ENCODE measurements at regions not wholly inside any gene's neighbourhood (a gene's known extent, or its start where the extent isn't known, plus 50 kb on each side); places are given as distances from the start of the nearest gene placed in this dataset.

DNA sequence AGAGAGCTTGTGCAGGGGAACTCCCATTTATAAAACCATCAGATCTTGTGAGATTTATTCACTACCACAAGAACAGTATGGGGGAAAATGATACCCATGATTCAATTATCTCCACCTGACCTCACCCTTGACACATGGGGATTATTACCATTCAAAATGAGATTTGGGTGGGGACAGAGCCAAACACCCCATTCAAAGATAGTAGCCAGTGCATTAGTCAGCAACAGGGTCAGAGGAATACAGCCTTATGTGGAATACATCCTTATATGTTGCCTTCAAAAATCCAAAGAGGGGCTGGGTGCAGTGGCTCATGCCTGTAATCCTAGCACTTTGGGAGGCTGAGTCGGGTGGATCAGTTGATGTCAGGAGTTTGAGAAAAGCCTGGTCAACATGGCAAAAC, 563.2 kb downstream of the CCDC171 start (continued):
- TF ChIP-seq C11orf30 (IDR thresholded peaks at IDR 0.05; ENCODE audit: low read depth) (no peak), ZBTB1 (CRISPR knock-in tag; IDR thresholded peaks at IDR 0.05; ENCODE audit: borderline replicate concordance, low read depth) (no peak), ZNF217 (CRISPR knock-in tag; IDR thresholded peaks at IDR 0.05) (no peak), CBFA2T2 (conservative IDR thresholded peaks at IDR 0.05) (no peak), ZKSCAN8 (CRISPR knock-in tag; IDR thresholded peaks at IDR 0.05) (no peak)

DNA sequence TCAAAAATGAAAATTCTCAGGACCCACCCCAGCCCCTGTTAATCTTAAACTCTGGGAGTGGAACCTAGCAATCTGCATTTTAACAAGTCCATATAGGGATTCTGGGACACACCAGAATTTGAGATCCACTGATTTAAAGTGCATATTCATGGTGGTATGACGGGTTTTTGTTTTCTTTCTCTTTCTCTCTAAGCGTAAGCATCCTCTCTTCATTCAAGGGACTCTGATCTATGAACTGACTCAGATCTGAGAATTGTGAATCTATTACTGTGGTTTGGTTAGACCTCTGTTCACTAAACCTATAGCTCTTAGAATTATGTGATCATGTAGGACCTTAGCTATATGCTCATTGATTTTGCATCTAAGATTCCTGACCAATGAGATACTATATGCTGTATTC, 565.2 kb downstream of the CCDC171 start:
- DNase-seq (ENCODE audit: extremely low read depth in 1 of 4, low spot score in 3 of 4) (no peak), ATAC-seq (no peak), FAIRE-seq (no peak)
- in situ Hi-C loops (cut with MboI) (no loop called here), intact Hi-C loops (cut with micrococcal nuclease) (no loop called here)
- Histone ChIP-seq H3K4me3 (no peak overlapping the region), H3K36me3 (ENCODE audit: control insufficient read depth, insufficient read depth, low read length) (no peaks in the 10 kb centered on the region), H3K9me3 (replicated peaks; ENCODE audit: control insufficient read depth, insufficient read depth, low read depth, low read length) (no peaks in the 10 kb centered on the region), H3K9ac (ENCODE audit: insufficient read depth in 1 of 2, low read depth in 2 of 2, low read length in 2 of 2) (no peak overlapping the region), H2AFZ (ENCODE audit: low read depth, low read length) (no peak overlapping the region), H3K4me1 (replicated peaks in 1 of 2; ENCODE audit: control insufficient read depth in 2 of 2, insufficient read depth in 2 of 2, low read length in 2 of 2) (no peaks in the 10 kb centered on the region), H4K20me1 (replicated peaks; ENCODE audit: control insufficient read depth, insufficient read depth, low read length) (no peaks in the 10 kb centered on the region), H3K79me2 (ENCODE audit: control insufficient read depth, insufficient read depth, low read length) (no peaks in the 10 kb centered on the region), H3K9me1 (ENCODE audit: control insufficient read depth, insufficient read depth, low read length) (no peaks in the 10 kb centered on the region), H3K27me3 (ENCODE audit: control insufficient read depth in 2 of 2, insufficient read depth in 2 of 2, low read length in 2 of 2) (no peaks in the 10 kb centered on the region), H3K4me2 (ENCODE audit: insufficient read depth, low read length) (no peak overlapping the region), H3K27ac (ENCODE audit: extremely low read depth, low read depth, low read length) (no peak overlapping the region)
- ChIA-PET POLR2A (no interaction called here), CTCF (ENCODE audit: low intra/inter-chr PET ratio) (no interaction called here)
- no TSS peak for BruUV-seq (replicated peaks)
- 0% methylated on average over 2 of the region's 2 CpGs for WGBS (ENCODE audit: insufficient coverage, low coverage, missing lambda C conversion rate)
- TF ChIP-seq, protein P1, sequence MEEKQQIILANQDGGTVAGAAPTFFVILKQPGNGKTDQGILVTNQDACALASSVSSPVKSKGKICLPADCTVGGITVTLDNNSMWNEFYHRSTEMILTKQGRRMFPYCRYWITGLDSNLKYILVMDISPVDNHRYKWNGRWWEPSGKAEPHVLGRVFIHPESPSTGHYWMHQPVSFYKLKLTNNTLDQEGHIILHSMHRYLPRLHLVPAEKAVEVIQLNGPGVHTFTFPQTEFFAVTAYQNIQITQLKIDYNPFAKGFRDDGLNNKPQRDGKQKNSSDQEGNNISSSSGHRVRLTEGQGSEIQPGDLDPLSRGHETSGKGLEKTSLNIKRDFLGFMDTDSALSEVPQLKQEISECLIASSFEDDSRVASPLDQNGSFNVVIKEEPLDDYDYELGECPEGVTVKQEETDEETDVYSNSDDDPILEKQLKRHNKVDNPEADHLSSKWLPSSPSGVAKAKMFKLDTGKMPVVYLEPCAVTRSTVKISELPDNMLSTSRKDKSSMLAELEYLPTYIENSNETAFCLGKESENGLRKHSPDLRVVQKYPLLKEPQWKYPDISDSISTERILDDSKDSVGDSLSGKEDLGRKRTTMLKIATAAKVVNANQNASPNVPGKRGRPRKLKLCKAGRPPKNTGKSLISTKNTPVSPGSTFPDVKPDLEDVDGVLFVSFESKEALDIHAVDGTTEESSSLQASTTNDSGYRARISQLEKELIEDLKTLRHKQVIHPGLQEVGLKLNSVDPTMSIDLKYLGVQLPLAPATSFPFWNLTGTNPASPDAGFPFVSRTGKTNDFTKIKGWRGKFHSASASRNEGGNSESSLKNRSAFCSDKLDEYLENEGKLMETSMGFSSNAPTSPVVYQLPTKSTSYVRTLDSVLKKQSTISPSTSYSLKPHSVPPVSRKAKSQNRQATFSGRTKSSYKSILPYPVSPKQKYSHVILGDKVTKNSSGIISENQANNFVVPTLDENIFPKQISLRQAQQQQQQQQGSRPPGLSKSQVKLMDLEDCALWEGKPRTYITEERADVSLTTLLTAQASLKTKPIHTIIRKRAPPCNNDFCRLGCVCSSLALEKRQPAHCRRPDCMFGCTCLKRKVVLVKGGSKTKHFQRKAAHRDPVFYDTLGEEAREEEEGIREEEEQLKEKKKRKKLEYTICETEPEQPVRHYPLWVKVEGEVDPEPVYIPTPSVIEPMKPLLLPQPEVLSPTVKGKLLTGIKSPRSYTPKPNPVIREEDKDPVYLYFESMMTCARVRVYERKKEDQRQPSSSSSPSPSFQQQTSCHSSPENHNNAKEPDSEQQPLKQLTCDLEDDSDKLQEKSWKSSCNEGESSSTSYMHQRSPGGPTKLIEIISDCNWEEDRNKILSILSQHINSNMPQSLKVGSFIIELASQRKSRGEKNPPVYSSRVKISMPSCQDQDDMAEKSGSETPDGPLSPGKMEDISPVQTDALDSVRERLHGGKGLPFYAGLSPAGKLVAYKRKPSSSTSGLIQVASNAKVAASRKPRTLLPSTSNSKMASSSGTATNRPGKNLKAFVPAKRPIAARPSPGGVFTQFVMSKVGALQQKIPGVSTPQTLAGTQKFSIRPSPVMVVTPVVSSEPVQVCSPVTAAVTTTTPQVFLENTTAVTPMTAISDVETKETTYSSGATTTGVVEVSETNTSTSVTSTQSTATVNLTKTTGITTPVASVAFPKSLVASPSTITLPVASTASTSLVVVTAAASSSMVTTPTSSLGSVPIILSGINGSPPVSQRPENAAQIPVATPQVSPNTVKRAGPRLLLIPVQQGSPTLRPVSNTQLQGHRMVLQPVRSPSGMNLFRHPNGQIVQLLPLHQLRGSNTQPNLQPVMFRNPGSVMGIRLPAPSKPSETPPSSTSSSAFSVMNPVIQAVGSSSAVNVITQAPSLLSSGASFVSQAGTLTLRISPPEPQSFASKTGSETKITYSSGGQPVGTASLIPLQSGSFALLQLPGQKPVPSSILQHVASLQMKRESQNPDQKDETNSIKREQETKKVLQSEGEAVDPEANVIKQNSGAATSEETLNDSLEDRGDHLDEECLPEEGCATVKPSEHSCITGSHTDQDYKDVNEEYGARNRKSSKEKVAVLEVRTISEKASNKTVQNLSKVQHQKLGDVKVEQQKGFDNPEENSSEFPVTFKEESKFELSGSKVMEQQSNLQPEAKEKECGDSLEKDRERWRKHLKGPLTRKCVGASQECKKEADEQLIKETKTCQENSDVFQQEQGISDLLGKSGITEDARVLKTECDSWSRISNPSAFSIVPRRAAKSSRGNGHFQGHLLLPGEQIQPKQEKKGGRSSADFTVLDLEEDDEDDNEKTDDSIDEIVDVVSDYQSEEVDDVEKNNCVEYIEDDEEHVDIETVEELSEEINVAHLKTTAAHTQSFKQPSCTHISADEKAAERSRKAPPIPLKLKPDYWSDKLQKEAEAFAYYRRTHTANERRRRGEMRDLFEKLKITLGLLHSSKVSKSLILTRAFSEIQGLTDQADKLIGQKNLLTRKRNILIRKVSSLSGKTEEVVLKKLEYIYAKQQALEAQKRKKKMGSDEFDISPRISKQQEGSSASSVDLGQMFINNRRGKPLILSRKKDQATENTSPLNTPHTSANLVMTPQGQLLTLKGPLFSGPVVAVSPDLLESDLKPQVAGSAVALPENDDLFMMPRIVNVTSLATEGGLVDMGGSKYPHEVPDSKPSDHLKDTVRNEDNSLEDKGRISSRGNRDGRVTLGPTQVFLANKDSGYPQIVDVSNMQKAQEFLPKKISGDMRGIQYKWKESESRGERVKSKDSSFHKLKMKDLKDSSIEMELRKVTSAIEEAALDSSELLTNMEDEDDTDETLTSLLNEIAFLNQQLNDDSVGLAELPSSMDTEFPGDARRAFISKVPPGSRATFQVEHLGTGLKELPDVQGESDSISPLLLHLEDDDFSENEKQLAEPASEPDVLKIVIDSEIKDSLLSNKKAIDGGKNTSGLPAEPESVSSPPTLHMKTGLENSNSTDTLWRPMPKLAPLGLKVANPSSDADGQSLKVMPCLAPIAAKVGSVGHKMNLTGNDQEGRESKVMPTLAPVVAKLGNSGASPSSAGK (IDR thresholded peaks at IDR 0.05): no peak
- TF ChIP-seq KDM1A (IDR thresholded peaks at IDR 0.05) (no peak), GABPB1 (CRISPR knock-in tag; IDR thresholded peaks at IDR 0.05) (no peak), PYGO2 (tag; IDR thresholded peaks at IDR 0.05) (no peak)
- TF ChIP-seq, protein P2, sequence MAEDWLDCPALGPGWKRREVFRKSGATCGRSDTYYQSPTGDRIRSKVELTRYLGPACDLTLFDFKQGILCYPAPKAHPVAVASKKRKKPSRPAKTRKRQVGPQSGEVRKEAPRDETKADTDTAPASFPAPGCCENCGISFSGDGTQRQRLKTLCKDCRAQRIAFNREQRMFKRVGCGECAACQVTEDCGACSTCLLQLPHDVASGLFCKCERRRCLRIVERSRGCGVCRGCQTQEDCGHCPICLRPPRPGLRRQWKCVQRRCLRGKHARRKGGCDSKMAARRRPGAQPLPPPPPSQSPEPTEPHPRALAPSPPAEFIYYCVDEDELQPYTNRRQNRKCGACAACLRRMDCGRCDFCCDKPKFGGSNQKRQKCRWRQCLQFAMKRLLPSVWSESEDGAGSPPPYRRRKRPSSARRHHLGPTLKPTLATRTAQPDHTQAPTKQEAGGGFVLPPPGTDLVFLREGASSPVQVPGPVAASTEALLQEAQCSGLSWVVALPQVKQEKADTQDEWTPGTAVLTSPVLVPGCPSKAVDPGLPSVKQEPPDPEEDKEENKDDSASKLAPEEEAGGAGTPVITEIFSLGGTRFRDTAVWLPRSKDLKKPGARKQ (CRISPR knock-in tag; IDR thresholded peaks at IDR 0.05): no peak

Data from K562 (cell line).